ENCODE measurements at regions not wholly inside any gene's neighbourhood (a gene's known extent, or its start where the extent isn't known, plus 50 kb on each side); places are given as distances from the start of the nearest gene placed in this dataset.

- TF ChIP-seq POLR2AphosphoS5 (IDR thresholded peaks at IDR 0.05) (no peak), CTCF (IDR thresholded peaks at IDR 0.05) (no peak), POLR2A (IDR thresholded peaks at IDR 0.05) (no peak), EP300 (IDR thresholded peaks at IDR 0.05) (no peak)
These were observed 187.2 kb downstream of the TXNL1 start for GRCh38 chr18:56451188-56451587.
